ENCODE measurements at regions not wholly inside any gene's neighbourhood (a gene's known extent, or its start where the extent isn't known, plus 50 kb on each side); places are given as distances from the start of the nearest gene placed in this dataset.
"Not testable (repeated sequence)": the region's sequence is repeated elsewhere in the genome, so short reads cannot be mapped to it uniquely, and the experiment has no call there.

DNA sequence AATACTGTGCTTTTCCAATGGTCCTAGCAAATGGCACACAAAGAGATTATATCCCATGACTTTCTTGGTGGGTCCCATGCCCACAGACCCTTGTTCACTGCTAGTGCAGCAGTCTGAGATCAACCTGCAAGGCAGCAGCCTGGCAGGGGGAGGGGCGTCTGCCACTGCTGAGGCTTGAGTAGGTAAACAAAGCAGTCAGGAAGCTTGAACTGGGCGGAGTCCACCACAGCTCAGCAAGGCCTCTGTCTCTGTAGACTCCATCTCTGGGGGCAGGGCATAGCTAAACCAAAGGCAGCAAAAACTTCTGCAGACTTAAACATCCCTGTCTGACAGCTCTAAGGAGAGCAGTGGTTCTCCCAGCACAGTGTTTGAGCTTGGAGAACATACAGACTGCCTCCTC is 82.9 kb downstream of the ZNF737 start:
- no peak for DNase-seq

DNA sequence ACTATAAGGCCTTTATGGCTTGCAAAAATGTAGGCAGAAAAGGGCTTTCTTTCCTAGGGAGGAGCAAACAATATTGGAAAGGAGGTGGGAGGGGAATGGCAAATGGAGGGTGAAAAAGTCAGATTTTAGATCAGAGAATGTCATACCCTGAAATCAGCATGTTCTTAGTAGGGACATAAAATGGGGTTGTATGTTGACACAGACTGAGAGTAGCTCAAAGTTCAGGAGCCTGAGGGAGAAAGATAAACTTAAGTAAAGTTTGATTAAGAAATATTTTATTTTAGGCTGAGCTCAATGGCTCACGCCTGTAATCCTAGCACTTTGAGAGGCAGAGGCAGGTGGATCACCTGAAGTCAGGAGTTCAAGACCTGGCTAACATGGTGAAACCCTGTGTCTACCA is 83.8 kb downstream of the ZNF737 start:
- no peak for DNase-seq

DNA sequence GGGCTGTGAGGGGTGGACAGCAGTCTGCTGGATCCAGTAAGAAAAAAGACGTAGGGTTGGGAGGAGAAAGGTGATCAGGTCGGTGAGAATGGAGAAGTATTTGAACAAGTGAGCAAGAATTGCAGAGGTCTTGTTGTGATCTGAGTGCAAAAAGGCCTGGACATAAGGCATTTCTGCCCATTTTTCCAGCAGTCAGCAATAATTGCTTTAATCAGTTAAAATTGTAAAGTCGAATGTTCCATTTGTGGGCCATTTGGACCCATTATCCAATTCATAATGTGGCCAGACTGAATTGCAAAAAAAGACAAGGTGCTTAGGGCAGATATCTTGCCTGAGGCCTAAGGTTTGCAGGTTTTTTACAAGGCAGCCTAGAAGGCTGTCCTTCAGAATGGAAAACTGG is 86.1 kb downstream of the ZNF737 start:
- no peak for DNase-seq

DNA sequence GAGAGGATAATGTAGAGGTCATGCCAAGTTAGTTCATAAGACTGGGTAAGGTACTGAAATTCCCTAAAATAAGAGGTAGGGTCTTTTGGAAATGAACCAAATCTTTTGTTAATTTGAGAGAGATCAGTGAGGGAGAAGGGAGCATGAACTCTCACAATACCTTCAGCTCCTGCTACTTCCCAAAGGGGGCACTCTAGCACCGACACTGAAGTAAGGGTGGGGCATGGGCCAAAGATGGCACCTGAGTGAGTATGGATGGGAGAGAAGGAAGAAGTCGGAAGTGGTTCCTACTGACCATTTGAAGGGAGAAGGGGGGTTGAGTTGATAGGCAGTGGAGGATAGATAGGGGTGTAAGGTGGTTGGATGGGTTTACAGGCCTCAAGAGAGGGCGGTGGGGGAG is 86.6 kb downstream of the ZNF737 start:
- no peak for DNase-seq

DNA sequence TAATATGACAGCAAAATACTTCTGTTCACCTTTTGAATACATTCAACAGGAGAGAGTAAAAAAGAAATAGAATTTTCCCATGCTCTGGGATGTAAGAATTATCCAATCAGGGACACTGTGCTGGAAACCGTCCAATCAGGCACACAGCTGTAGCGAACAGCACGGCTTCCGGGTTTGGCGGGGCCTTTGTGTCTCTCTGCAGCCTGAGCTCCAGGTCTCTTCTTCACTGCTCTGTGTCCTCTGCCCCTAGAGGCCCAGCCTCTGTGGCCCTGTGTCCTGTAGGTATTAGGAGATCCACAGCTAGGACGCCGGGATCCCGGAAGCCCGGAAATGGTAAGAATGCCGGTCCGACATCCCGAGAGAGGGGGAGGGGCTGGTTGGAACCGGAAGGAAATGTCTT is 92.7 kb downstream of the ZNF737 start:
- no peak for DNase-seq

DNA sequence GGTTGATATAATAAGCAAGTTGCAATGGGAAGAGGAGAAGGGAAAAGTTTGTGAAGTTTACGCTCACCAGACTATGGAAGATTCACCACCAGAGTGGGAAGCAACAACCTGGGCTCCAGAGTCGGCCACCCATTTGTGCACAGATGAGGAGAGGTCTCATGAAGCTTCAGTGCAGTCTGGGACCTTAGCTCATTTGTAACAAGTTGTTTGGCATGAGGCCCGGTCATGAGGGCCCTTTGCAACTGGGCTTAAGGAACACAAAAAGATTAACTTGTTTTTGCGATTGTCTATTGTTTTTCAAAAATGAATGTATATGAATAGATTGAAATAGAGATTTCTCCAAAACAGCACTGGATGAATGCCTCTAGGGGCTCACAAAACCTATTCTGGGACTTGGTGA is 94.2 kb downstream of the ZNF737 start:
- no peak for DNase-seq

DNA sequence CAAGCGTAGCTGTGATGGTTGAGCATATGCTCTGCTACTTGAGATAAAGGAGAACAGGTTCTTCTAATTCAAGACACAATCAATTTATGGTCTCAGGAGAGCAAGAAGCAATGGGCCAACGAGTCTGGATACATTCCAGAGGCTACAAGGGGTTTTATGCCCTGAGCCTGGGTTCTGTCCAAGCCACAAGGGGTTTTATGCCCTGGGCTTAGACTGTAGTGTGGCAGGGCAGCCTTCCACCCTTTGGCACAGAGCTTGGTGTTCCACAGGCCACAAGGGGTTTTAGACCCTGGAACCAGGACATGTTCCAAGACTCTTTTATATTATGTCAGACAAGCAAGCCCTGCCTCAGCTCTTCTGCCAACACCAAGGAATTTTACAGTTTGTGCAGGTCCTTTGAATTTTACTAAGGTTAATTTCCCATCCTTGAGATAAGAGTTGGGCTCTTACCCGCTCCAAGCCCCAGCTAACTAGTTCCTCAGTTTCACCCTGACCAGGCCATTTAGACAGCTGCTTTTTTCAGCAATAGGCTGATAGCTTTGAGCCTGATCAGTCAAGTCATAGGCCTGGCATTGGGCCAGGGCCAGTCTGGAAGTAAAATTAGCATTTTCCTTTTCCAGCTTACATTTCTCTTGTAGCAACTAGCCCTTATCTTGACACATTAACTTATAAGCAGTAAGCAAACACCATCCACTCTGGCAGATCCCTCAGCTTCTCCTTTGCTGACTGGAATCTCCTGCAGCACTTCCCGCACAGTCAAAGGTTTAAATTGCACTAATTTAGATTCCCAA is 95.0 kb downstream of the ZNF737 start:
- DNase-seq, result no peak

DNA sequence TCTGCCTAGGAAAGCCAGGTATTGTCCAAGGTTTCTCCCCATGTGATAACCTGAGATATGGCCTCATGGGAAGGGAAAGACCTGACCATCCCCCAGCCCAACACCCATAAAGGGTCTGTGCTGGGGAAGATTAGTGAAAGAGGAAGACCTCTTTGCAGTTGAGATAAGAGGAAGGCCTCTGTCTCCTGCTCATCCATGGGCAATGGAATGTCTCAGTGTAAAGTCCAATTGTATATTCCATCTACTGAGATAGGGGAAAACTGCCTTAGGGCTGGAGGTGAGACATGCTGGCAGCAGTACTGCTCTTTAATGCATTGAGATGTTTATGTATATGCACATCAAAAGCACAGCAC is 99.0 kb downstream of the ZNF737 start:
- DNase-seq, result not testable (repeated sequence)

DNA sequence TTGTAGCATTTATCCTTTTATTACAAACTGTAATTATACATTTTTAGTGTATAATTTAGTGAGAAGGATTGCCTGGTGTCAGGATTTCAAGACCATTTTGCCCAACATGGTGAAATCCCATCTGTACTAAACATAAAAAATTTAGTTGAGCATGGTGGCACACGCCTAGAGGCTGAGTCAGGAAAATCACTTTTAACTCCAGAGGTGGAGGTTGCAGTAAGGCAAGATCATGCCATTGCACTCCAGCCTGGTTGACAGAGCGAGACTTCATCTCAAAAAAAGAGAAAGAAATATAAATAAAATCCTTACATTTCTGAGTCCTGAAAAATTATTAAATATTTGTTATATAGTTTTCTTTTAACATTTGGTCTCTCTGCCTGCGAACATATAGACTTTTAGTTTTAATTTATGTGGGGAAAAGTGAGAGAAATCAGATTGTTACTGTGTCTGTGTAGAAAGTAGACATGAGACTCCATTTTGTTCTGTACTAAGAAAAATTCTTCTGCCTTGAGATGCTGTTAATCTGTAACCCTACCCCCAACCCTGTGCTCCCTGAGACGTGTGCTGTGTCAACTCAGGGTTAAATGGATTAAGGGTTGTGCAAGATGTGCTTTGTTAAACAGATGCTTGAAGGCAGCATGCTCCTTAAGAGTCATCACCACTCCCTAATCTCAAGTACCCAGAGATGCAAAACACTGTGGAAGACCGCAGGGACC is 99.5 kb downstream of the ZNF737 start:
- DNase-seq, result not testable (repeated sequence)

DNA sequence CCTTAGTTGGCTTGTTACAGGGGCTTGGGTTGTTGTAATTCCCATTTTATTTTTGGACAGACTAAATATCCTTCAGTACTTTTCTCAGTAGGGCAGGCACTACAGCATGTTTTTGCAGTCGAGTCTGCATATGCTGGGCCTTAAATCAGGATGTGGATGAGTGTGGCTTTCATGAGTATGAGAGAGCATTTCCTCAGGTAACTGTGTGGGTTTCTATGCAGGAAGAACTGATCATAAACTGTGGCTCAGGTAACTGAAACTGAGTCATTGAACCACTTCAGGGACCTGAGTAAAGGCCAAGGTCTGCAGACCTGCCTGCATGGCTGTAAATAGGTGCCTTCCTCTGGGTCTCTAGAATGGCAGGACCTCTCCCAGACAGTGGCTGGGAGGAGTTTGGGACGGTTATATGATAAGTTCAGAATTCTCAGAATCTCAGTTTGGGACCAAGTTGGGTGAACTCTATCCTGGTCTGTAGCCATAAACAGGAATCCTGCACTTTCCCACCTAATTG is 112.1 kb downstream of the ZNF737 start:
- no peak for DNase-seq

DNA sequence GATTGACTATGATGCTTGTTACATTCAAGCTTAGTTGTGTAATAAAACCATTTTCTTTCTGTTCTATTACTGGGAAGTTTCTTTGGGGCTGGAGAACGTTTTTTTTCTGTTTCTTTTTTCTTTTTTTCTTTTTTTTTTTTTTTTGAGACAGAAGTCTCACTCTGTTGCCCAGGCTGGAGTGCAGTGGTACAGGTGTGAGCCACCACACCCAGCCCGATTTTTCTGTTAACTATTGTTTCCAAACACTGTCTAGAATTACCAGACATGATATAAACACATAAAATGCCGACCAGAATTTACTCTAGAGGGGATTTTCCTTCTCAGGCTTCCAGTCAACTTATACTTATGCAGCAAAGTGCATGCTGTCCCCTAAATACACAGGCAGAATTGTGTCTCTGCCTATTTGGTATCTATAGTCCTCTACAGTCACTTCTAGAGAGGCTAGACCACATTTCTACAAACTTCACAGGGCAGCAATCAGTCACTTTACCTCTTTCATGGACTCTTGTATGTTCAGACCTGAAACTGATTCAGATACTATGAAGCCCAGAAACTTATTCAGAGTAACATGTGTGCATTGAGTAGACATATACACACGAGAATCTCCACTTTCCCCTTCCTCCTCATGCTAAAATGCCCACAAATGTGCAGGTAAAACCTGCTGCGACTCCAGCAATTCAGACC is 121.2 kb downstream of the ZNF737 start:
- no peak for DNase-seq

DNA sequence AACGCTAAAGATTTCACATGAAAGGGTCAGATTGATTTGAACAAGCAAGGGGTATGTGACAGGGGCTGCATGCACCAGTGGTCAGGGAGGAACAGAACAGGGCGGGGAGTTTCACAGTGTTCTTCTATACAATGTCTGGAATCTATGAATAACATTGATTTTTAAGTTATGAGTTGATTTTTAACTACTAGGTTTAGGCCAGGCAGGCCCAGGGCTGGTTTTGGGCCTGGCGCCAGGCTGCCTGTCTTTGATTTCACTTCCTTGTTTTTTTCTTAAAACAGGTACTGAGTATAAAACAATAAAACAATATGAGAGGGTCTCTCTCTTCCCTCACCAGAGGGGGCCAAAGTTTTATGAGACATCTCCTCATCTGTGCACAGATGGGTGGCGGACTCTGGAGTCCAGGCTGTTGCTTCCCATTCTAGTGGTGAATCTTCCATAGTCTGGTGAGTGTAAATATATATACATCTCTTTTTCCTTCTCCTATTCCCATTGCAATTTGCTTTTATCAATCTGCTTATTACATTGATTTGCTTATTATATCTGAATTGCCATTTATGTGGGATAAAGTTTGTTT is 133.2 kb downstream of the ZNF737 start:
- not testable (repeated sequence) for DNase-seq

DNA sequence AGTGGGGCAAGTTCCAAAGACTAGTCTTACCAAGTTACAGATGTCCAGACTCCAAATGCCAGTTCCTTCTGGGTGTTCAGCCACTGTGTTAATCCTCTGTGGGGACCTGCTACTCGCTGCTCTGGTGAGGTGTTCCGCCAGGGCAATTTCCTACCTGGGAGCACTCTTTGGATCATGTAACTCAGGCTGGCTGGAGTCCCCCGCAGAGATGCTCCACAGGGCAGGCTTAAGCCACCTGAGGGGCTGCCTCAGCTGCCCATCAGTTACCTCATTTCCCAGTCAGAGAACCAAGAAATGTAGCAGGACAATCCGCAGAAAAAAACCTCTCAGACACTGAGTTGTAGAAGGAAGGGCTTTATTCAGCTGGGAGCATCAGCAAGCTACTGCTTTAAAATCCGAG is 133.8 kb downstream of the ZNF737 start:
- no peak for DNase-seq

DNA sequence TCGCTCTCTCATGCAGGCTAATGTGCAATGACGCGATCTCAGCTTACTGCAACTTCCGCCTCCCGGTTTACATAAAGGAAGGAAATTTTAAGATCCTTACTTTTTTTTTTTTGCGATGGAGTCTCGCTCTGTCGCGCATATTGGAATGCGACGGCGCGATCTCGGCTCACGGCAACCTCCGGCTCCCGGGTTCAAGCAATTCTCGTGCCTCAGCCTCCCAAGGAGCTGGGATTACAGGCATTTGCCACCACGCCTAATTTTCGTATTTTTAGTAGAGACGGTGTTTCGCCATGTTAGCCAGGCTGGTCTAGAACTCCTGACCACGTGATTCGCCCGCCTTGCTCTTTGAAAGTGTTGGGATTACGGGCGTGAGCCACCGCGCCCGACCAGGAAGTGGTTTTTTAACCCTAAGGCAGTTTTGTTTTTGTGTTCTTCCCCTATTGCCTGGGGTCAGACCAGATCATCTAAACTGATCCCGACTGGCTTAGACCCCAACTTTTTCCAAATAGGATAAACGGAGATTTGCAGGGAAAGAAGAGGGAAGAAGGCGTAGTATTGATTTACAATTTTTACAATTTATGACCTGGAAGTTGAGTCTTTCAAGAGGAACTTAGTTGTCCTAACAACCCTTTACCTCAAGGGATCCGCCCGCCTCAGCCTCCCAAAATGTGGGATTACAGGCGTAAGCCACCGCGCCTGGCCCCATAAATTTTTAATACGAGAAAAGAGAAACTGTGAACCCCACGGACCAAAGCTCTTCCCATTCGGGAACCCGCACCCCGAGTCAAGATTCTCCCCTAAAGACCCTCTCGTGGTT is 142.0 kb downstream of the ZNF737 start:
- DNase-seq, result peak; percentile 16

DNA sequence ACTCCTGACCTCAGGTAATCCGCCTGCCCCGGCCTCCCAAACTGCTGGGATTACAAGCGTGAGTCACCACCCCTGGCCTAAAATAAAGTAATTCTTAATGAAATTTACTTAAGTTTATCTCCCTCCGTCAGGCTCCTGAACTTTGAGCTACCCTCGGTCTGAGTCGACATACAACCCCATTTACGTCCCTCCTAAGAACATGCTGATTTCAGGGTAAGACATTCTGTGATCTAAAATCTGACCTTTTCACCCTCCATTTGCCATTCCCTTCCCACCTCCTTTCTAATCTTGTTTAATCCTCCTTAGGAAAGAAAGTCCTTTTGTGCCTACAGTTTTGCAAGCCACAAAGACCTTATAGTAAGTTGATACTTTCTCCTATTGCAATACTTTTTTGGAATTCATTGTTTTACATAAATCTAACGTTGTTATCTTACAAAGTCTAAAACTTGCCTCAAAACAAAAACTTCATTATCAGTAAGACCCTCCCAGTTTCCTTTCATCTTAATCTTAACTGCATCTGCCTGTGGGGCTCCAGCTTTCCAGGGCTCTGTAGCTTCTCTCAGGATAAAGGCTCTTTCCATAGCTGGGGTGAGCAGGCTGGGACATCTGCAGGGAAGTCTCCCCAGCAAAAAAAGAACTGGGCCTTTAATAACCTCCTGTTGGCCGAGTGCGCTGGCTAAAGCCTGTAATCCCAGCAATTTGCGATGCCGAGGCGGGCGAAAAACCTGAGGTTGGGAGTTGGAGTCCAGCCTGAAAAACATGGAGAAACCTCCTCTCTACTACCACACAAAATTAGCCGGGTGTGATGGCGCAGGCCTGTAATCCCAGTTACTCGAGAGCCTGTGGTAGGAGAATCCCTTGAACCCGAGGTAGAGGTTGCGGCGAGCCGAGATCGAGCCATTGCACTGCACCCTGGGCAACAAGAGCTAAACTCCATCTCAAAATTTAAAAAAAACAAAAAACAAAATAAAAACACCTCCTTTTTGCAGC is 143.1 kb downstream of the ZNF737 start:
- DNase-seq, result no peak

DNA sequence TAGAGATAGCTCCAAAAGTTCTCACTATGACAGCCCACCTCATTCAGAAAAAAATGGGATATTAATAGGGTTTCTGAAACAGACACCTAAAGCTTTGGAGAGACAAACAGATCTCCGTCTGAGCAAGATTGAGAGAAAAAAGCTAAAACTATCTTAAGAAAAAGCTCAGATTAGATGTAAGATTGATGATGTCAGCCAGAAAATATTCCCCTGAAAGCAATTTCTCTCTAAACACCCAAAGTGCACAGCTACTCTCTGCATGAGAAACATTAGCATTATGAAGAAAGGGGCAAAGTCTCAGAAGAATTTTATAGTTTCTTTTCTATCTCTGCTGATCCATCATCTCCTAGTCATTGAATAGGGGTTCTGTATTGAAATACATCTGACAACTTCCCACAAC is 148.9 kb downstream of the ZNF737 start:
- DNase-seq, result no peak

DNA sequence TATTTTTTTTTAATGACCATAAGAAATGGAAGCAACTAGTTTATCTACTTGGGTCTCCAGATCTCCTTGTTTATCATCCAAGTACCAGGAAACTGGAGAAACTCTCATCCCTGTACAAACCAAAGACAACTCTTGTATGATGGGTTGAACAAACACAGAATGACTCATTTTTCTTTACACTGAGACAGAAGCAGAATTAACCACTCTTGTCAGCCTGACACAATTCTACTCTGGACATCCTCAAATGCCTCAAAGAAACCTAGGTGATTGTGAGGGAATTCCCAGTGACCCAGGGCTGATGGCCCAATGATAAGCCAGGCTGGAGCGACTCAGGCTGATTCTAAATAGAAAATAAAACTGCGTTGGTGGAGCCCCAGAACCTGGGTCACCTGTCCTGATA is 151.5 kb downstream of the ZNF737 start:
- DNase-seq, result no peak

DNA sequence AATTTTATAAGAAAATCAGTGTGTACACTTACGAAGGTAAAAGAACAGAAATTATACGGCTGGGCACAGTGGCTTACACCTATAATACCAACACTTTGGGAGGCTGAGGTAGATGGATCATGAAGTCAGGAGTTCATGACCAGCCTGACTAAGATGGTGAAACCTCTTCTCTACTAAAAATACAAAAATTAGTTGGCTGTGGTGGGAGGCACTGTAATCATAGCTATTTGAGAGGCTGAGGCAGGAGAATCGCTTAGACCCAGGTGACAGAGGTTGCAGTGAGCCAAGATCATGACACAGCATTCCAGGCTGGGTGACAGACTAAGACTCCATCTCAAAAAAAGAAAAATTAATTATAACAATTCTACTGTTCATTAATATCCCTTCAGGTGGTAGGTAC is 151.9 kb downstream of the ZNF737 start:
- DNase-seq, result no peak

DNA sequence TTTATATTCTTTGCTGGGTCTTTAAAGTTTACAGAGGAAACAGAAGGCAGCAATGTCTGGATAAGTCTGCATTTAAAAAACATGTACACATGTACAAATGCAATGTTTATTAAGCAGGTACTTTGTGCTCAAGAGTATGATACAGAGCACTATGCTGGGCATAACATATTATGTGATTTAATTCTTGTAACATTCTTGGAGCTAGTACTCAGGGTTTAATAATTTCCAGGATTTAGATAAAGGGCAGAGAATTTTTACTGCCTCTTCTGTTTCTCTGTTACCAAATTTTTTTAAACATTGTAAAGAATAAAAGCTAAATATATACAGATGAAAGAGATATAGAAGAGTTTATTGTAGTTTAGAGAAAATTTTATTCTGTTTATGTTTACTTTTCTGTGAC is 152.7 kb downstream of the ZNF737 start:
- no peak for DNase-seq

DNA sequence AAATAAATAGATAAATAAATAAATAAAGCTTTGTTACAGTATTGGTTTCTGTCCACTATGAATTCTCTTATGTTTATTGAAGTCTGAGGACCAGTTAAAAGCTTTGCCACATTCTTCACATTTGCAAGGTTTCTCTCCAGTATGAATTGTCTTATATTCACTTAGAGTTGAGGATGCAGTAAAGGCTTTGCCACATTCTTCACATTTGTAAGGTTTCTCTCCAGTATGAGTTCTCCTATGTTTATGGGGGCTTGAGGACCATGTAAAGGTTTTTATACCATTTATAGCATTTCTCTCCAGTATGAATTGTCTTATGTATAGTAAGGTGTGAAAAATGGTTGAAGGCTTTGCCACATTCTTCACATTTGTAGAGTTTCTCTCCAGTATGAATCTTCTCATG is 168.3 kb downstream of the ZNF737 start:
- DNase-seq, result no peak

DNA sequence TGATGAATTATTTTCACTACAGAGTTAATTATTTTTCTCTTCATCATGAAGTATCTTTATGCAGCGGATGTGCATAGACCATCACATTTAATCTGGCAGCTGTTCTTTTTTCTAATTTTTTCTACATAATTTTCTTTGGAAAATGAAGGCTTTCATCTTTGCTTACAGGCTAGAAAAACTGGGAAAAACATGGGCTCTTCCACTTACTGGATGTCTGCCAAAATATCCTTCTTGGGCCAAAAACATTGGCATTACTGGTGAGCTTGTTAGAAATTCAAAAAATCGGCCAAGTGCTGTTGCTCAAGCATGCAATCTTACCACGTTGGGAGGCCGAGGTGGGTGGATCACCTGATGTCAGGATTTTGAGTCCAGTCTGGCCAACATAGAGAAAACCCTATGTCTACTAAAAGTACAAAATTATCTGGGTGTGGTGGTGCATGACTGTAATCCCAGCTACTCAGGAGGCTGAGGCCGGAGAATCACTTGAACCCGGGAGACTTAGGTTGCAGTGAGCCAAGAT is 176.8 kb downstream of the ZNF737 start:
- no peak for DNase-seq
